Stomach (tissue), 8 donors: ENCODE measurements at regions not wholly inside any gene's neighbourhood (a gene's known extent, or its start where the extent isn't known, plus 50 kb on each side); places are given as distances from the start of the nearest gene placed in this dataset.

ENCODE experiments used
- DNase-seq, 2 donors: peaks; one replicate each; pipeline versions ENCODE4 v3.0.0 to v3.0.0-alpha.2; 2013 to 2019
- H3K27ac ChIP-seq, 5 donors: fragments of 200-600 bp in 4 of 5; sonication (generic) in 4 of 5; one replicate each; pipeline ENCODE4 v1.5.1; 2013 to 2019; ENCODE audit warnings: mild to moderate bottlenecking in 1 of 5, moderate library complexity in 1 of 5
- H3K27me3 ChIP-seq, 3 donors: fragments of 200-600 bp; sonication (generic); one replicate each; pipeline ENCODE4 v1.5.1; 2017 to 2019; ENCODE audit warnings: mixed run types in 1 of 3
- H3K36me3 ChIP-seq, 4 donors: fragments of 200-600 bp; sonication (generic); 1 replicate in 3 of 4; 2 replicates in 1 of 4; pipeline ENCODE4 v1.5.1; 2016 to 2019
- H3K4me1 ChIP-seq, 4 donors: fragments of 200-600 bp; sonication (generic); one replicate each; pipeline ENCODE4 v1.5.1; 2016 to 2019
- H3K4me3 ChIP-seq, 4 donors: fragments of 200-600 bp; sonication (generic) in 3 of 4; one replicate each; pipeline ENCODE4 v1.5.1; 2016 to 2019; ENCODE audit warnings: mild to moderate bottlenecking in 1 of 4
- H3K9me3 ChIP-seq, 4 donors: fragments of 200-600 bp; sonication (generic); one replicate each; pipeline ENCODE4 v1.5.1; 2016 to 2019
- EP300 ChIP-seq: sonication (generic); formaldehyde crosslinking; IDR thresholded peaks from one replicate; pipeline ENCODE4 v1.6.1; 2017; ENCODE audit warnings: antibody characterized with exemption
- POLR2A ChIP-seq, 4 donors: fragments of 450-650 bp; IDR thresholded peaks; one replicate each; pipeline ENCODE4 v1.6.1; 2016; ENCODE audit warnings: antibody characterized with exemption in 4 of 4, control low read depth in 2 of 4, mild to moderate bottlenecking in 1 of 4, moderate library complexity in 1 of 4
- POLR2AphosphoS5 ChIP-seq, 3 donors: sonication (generic); formaldehyde crosslinking; IDR thresholded peaks; one replicate each; pipeline ENCODE4 v1.6.1; 2016; ENCODE audit warnings: antibody characterized with exemption in 3 of 3
- WGBS, 5 donors: extraction: QIAGEN DNeasy Blood & Tissue Kit in 3 of 5; methylation state at CpG; one replicate each; pipeline versions ENCODE4 v1.1.5 to v1.1.7; 2013 to 2018; 5-methylcytosine and 5-hydroxymethylcytosine counted together
- intact Hi-C: fragments of 100-400 bp; cut with DNase I; formaldehyde crosslinking; loops from one replicate; pipeline ENCODE4 v1.15.1; 2023; ENCODE audit warnings: low total_unique reads
- TF ChIP-seq, protein P1 (sequence below), 7 experiments: fragments of 450-650 bp in 4 of 7; fragments of 200-600 bp in 3 of 7; sonication (generic) in 3 of 7; IDR thresholded peaks; one replicate each; pipeline ENCODE4 v1.5.1; 2016 to 2019; ENCODE audit warnings: antibody characterized with exemption in 7 of 7, control low read depth in 2 of 7, mild to moderate bottlenecking in 1 of 7
- donor health status: healthy with polysubstance abuse.
- donor health status: Bipolar disorder and iron deficiency.
- donor health status: healthy.

DNA sequence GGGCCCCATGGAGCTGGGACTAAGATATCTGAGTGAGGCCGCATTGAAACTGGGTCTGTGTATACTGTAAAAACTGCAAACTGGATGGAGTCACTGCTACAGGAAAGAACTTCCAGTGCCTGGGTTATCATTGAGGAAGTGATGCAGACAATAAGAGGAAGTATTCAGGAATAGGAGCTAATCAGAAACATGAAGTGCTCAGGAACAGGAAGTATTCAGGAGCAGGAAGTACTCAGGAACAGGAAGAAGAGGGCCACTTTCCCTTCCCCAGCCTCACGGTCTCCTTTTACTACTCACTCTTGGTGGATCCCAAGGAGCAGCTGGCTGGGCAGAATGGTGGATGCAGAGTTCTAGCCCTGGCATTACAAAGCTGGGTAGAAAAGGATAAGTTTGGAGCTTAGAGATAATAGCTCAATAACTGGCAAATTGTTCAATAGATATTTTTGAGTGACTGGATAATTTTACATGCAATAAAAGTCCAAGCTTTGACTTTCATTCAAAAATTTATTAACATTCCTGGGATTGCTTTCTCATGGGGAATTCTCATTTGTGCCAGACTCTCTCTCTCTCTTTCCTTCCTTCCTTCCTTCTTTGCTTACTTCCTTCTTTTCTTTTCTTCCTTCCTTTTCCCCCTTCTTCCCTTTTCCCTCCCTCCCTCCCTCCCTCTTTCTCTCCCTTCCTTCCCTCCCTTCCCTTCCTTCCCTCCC lies 82.2 kb upstream of the PAX1 start:
- intact Hi-C loops = no loop called here
- Histone ChIP-seq H3K4me1 (no peaks in the 10 kb centered on the region), H3K27ac (no peak overlapping the region), H3K9me3 (no peaks in the 10 kb centered on the region), H3K27me3 (peaks cover 0 to 28% (median 0%) of the 10 kb centered on the region in 3 donors), H3K36me3 (no peaks in the 10 kb centered on the region), H3K4me3 (no peak overlapping the region)
- WGBS, 5 donors = 47 to 68% (median 62%) methylated on average over 2 of the region's 2 CpGs
- DNase-seq = no peak
- TF ChIP-seq POLR2A (IDR thresholded peaks at IDR 0.05) = no peak
- TF ChIP-seq, protein P1, sequence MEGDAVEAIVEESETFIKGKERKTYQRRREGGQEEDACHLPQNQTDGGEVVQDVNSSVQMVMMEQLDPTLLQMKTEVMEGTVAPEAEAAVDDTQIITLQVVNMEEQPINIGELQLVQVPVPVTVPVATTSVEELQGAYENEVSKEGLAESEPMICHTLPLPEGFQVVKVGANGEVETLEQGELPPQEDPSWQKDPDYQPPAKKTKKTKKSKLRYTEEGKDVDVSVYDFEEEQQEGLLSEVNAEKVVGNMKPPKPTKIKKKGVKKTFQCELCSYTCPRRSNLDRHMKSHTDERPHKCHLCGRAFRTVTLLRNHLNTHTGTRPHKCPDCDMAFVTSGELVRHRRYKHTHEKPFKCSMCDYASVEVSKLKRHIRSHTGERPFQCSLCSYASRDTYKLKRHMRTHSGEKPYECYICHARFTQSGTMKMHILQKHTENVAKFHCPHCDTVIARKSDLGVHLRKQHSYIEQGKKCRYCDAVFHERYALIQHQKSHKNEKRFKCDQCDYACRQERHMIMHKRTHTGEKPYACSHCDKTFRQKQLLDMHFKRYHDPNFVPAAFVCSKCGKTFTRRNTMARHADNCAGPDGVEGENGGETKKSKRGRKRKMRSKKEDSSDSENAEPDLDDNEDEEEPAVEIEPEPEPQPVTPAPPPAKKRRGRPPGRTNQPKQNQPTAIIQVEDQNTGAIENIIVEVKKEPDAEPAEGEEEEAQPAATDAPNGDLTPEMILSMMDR (IDR thresholded peaks at IDR 0.05) = no peak
- TF ChIP-seq POLR2AphosphoS5 (IDR thresholded peaks at IDR 0.05) = no peak
- TF ChIP-seq EP300 = no peak

DNA sequence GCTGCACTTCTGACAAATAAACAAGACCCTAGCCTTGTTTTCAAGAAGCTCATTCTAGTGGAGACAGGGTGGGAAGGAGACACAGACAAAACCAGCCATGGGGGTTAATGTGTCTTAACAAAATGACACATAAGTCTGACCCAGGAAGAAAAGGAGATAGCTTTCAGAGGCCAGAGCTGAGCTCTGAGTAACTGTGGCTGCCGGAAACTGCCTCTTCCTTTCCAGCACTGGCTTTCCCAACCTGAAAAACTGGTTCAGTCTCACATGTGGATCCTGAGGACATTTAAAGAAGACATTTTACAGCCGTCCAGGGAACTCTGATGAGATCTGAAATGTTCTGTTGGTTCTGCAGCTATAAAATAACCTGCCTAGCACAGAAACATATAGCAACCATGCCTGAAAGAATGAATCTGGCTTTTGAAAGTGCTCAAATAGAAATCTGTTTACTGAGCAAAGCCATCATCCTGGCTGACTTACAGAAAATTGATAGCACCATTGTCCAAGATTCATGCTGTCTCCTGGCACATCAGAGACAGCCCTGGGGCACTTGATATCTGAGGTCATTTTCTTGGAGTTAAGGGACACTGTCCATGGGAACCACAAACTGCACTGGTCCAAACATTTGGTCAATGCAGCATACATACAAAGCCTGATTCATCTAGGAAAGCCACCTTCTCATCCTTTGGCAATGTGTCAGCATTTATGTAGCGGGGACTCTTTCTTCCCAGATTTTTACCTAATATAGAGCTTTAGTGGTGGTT lies 83.2 kb upstream of the PAX1 start:
- DNase-seq = no peak
- no peaks in the 10 kb centered on the region for H3K36me3 ChIP-seq
- H3K27me3 ChIP-seq = peaks cover 0 to 27% (median 0%) of the 10 kb centered on the region in 3 donors
- no peak overlapping the region for H3K4me3 ChIP-seq
- TF ChIP-seq EP300 = no peak
- TF ChIP-seq, protein P1 (IDR thresholded peaks at IDR 0.05) = no peak
- TF ChIP-seq POLR2AphosphoS5 (IDR thresholded peaks at IDR 0.05) = no peak
- H3K27ac ChIP-seq = no peak overlapping the region
- H3K9me3 ChIP-seq = no peaks in the 10 kb centered on the region
- 48 to 67% (median 53%) methylated on average over 3 of the region's 3 CpGs for WGBS, 5 donors
- H3K4me1 ChIP-seq = no peaks in the 10 kb centered on the region
- intact Hi-C loops = no loop called here

DNA sequence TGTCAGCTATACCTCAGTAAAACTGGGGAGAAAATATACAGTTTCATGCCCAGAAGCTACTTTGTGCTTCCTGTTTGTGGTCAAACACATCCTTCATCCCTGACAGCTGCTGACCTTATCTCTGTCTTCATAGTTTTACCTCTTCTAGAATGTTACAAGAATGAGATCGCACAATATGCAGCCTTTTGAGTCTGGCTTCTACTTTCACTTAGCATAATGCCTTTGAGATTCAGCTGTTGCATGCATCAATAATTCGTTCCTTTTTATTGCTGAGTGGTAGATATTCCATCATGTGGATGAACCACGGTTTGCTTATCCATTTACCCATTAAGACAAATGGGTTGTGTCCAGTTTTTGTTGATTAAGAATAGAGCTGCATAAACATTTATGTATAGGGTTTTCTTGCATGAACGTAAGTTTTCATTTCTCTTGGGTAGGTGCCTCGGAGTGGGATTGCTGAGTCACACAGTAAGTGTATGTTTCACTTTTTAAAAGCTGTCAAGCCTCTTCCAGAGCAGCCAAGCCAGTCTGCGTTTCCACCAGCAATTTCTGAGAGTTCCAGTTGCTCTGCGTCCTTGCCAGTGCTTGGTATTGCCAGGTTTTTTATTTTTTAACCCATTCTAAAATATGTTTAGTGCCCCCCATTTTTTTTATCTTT lies 86.6 kb upstream of the PAX1 start:
- Histone ChIP-seq H3K27me3 (peaks cover 0 to 25% (median 0%) of the 10 kb centered on the region in 3 donors), H3K4me1 (no peaks in the 10 kb centered on the region), H3K27ac (no peak overlapping the region), H3K9me3 (no peaks in the 10 kb centered on the region), H3K36me3 (no peaks in the 10 kb centered on the region), H3K4me3 (no peak overlapping the region)
- intact Hi-C loops = no loop called here
- no peak for DNase-seq
- TF ChIP-seq, protein P1 (IDR thresholded peaks at IDR 0.05) = no peak
- no peak for TF ChIP-seq POLR2AphosphoS5 (IDR thresholded peaks at IDR 0.05)
- TF ChIP-seq POLR2A (IDR thresholded peaks at IDR 0.05) = no peak
- TF ChIP-seq EP300 = no peak
- 39 to 54% (median 45%) methylated on average over 7 of the region's 7 CpGs for WGBS, 5 donors

DNA sequence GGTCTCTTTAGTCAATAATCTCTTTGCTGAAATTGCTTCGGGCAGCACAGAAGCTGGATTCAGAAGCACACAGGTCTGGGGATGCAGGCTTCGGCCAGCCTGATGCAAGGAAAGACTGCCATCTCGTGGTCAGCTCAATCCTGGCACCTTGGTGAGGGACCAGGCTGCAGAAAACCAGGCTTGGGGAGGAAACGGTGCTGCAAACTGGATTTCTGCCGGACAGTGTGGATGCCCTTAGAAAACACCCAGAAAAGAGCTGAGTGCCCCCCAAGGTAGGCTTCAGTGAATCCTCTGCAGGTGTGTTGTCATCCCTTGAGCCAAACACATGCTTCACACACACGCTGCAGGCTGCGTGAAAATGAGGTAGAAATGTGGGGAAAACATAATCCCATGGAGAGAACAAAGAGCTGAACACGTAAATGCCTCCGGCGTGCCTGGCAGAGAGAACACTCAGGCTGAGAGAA lies 89.8 kb upstream of the PAX1 start:
- intact Hi-C loops = no loop called here
- TF ChIP-seq POLR2A (IDR thresholded peaks at IDR 0.05) (no peak), POLR2AphosphoS5 (IDR thresholded peaks at IDR 0.05) (no peak)
- TF ChIP-seq, protein P1 (IDR thresholded peaks at IDR 0.05) = peak in 5 of 7 experiments; percentile 21 to 39 (median 28)
- H3K36me3 ChIP-seq = no peaks in the 10 kb centered on the region
- H3K27me3 ChIP-seq = peaks cover 0 to 31% (median 0%) of the 10 kb centered on the region in 3 donors
- H3K4me3 ChIP-seq = no peak overlapping the region
- no peak overlapping the region for H3K27ac ChIP-seq
- H3K4me1 ChIP-seq = no peaks in the 10 kb centered on the region
- peak; percentile 55 to 87 for DNase-seq
- H3K9me3 ChIP-seq = no peaks in the 10 kb centered on the region
- 32 to 39% (median 37%) methylated on average over 10 of the region's 10 CpGs for WGBS, 5 donors
